ENCODE measurements at regions not wholly inside any gene's neighbourhood (a gene's known extent, or its start where the extent isn't known, plus 50 kb on each side); places are given as distances from the start of the nearest gene placed in this dataset.

DNA sequence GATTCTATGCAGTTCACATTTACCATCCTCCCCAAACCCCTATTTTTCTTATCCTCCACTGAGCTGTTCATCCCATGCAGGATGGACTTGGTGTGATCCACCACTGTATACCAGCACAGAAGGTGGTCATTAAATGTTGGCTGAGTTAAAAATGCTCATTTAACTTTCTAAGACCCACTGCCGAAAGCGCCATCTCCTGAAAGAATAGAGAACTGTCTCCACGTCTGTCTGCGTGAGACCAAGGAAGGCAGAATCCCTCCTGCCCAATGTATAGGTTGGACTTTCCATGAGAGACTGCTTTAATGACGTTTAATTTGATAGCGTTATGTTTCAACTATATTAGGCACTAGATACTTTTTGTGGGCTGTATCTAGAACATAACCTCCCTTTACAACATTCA, 124.3 kb downstream of the GPAM start (continued):
- TF ChIP-seq BCL3 (IDR thresholded peaks at IDR 0.05) (no peak), ZC3H11A (IDR thresholded peaks at IDR 0.05) (no peak), ZNF302 (CRISPR knock-in tag; IDR thresholded peaks at IDR 0.05) (no peak), RCOR1 (IDR thresholded peaks at IDR 0.05; ENCODE audit: low read depth, low read length) (no peak)

DNA sequence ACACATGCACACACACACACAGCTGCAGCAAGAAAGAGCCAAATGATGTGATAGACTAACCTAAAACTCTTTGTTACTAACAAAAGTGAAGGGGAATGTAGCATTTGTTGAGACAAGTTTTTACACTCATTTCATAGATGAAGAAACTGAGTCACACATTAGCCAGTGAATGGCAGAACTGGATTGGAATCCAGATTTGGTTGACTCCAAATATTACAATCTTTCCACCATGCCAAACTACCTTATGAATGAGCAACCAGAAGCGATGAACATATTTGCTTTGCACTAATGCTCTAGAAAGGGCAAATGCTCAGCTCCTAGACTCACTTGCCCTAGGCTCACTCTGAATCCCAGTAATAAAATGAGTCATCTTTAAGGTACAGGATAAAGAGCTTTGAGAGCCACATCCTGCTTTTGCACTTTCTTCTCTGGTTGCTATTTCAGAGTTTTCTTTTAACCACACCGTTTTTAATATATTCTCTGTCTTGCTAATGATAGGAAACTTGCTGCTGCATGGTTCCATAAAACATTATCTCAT, 111.9 kb downstream of the GPAM start:
- Histone ChIP-seq H3K27ac (no peak overlapping the region), H3K9me3 (no peaks in the 10 kb centered on the region), H3K4me2 (no peak overlapping the region), H3K4me1 (no peaks in the 10 kb centered on the region), H3K4me3 (no peak overlapping the region)
- FAIRE-seq (no peak), ATAC-seq (no peak), DNase-seq (ENCODE audit: low read depth in 1 of 2, low spot score in 1 of 2) (no peak)
- TF ChIP-seq NR3C1 (IDR thresholded peaks at IDR 0.05) (no peak), MAFK (IDR thresholded peaks at IDR 0.05; ENCODE audit: partially characterized antibody) (no peak), POLR2AphosphoS2 (conservative IDR thresholded peaks at IDR 0.05; ENCODE audit: low read length) (no peak), RCOR1 (IDR thresholded peaks at IDR 0.05; ENCODE audit: low read depth, low read length) (no peak), CHD4 (IDR thresholded peaks at IDR 0.05; ENCODE audit: borderline replicate concordance) (no peak), ELK1 (IDR thresholded peaks at IDR 0.05; ENCODE audit: low read depth, low read length) (no peak), HOXA7 (CRISPR knock-in tag; IDR thresholded peaks at IDR 0.05) (no peak), MYC (IDR thresholded peaks at IDR 0.05; ENCODE audit: borderline replicate concordance, low read length) (no peak), FOSL2 (IDR thresholded peaks at IDR 0.05) (no peak), FOSL2 (CRISPR knock-in tag; IDR thresholded peaks at IDR 0.05) (no peak), TFCP2L1 (CRISPR knock-in tag; IDR thresholded peaks at IDR 0.05) (no peak), RFX5 (IDR thresholded peaks at IDR 0.05) (no peak), HOXB5 (CRISPR knock-in tag; IDR thresholded peaks at IDR 0.05) (no peak), CBX8 (IDR thresholded peaks at IDR 0.05) (no peak), BCL3 (IDR thresholded peaks at IDR 0.05) (no peak)
- TF ChIP-seq, protein P1, sequence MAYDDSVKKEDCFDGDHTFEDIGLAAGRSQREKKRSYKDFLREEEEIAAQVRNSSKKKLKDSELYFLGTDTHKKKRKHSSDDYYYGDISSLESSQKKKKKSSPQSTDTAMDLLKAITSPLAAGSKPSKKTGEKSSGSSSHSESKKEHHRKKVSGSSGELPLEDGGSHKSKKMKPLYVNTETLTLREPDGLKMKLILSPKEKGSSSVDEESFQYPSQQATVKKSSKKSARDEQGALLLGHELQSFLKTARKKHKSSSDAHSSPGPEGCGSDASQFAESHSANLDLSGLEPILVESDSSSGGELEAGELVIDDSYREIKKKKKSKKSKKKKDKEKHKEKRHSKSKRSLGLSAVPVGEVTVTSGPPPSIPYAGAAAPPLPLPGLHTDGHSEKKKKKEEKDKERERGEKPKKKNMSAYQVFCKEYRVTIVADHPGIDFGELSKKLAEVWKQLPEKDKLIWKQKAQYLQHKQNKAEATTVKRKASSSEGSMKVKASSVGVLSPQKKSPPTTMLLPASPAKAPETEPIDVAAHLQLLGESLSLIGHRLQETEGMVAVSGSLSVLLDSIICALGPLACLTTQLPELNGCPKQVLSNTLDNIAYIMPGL (CRISPR knock-in tag; IDR thresholded peaks at IDR 0.05; ENCODE audit: borderline replicate concordance): no peak
- 4% methylated on average over 2 of the region's 2 CpGs for WGBS (ENCODE audit: missing lambda C conversion rate)
- ChIA-PET POLR2A (no interaction called here), CTCF (interaction anchor here (2.6 kb wide), 1 partner anchor 66 kb away, joined by 7 read pairs; no protein-coding TSS in a partner anchor)

DNA sequence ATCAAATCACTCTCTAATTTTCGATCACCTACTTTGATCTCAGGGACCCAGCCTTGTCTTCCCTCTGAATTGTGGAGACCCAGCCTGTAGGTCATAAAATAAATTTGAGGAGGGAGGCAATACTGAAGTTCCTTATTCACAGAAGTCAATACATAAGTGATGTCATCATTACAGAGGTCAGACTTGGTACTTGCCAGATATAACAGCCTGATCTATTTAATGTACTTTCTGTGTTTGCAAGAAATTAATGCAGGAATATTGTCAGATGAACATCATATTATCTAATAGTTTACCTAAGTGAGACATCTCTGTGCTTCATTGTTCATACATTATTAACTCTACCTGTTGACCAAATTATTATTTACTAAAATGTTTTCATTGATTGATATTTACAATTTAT, 105.6 kb downstream of the GPAM start:
- 0% methylated on average over 1 of the region's 1 CpG for WGBS (ENCODE audit: missing lambda C conversion rate)
- H3K4me3 ChIP-seq: no peak overlapping the region
- CTCF ChIA-PET: no interaction called here
- POLR2A ChIA-PET: no interaction called here
- H3K4me2 ChIP-seq: no peak overlapping the region
- no peaks in the 10 kb centered on the region for H3K9me3 ChIP-seq
- DNase-seq (ENCODE audit: low read depth in 1 of 2, low spot score in 1 of 2) (no peak), ATAC-seq (no peak), FAIRE-seq (no peak)
- no peak overlapping the region for H3K27ac ChIP-seq
- H3K4me1 ChIP-seq: no peaks in the 10 kb centered on the region
- TF ChIP-seq, protein P2, sequence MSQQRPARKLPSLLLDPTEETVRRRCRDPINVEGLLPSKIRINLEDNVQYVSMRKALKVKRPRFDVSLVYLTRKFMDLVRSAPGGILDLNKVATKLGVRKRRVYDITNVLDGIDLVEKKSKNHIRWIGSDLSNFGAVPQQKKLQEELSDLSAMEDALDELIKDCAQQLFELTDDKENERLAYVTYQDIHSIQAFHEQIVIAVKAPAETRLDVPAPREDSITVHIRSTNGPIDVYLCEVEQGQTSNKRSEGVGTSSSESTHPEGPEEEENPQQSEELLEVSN (IDR thresholded peaks at IDR 0.05; ENCODE audit: borderline replicate concordance, low read depth): no peak
- TF ChIP-seq CEBPB (IDR thresholded peaks at IDR 0.05) (no peak), GATA3 (IDR thresholded peaks at IDR 0.05; ENCODE audit: borderline replicate concordance) (no peak), EHMT2 (IDR thresholded peaks at IDR 0.05; ENCODE audit: low read depth) (no peak), CHD4 (IDR thresholded peaks at IDR 0.05; ENCODE audit: borderline replicate concordance) (no peak), HOXA7 (CRISPR knock-in tag; IDR thresholded peaks at IDR 0.05) (no peak), NR3C1 (IDR thresholded peaks at IDR 0.05) (no peak), MYC (IDR thresholded peaks at IDR 0.05; ENCODE audit: borderline replicate concordance, low read length) (no peak), HOXB5 (CRISPR knock-in tag; IDR thresholded peaks at IDR 0.05) (no peak), EP300 (IDR thresholded peaks at IDR 0.05) (no peak), TFCP2L1 (CRISPR knock-in tag; IDR thresholded peaks at IDR 0.05) (no peak), RARB (CRISPR knock-in tag; IDR thresholded peaks at IDR 0.05) (no peak)
- TF ChIP-seq, protein P3, sequence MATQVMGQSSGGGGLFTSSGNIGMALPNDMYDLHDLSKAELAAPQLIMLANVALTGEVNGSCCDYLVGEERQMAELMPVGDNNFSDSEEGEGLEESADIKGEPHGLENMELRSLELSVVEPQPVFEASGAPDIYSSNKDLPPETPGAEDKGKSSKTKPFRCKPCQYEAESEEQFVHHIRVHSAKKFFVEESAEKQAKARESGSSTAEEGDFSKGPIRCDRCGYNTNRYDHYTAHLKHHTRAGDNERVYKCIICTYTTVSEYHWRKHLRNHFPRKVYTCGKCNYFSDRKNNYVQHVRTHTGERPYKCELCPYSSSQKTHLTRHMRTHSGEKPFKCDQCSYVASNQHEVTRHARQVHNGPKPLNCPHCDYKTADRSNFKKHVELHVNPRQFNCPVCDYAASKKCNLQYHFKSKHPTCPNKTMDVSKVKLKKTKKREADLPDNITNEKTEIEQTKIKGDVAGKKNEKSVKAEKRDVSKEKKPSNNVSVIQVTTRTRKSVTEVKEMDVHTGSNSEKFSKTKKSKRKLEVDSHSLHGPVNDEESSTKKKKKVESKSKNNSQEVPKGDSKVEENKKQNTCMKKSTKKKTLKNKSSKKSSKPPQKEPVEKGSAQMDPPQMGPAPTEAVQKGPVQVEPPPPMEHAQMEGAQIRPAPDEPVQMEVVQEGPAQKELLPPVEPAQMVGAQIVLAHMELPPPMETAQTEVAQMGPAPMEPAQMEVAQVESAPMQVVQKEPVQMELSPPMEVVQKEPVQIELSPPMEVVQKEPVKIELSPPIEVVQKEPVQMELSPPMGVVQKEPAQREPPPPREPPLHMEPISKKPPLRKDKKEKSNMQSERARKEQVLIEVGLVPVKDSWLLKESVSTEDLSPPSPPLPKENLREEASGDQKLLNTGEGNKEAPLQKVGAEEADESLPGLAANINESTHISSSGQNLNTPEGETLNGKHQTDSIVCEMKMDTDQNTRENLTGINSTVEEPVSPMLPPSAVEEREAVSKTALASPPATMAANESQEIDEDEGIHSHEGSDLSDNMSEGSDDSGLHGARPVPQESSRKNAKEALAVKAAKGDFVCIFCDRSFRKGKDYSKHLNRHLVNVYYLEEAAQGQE (IDR thresholded peaks at IDR 0.05): no peak
